Sigmoid colon (tissue), 4 donors: ENCODE measurements at regions not wholly inside any gene's neighbourhood (a gene's known extent, or its start where the extent isn't known, plus 50 kb on each side); places are given as distances from the start of the nearest gene placed in this dataset.

Experiments
- EP300 ChIP-seq, 4 donors: sonication (generic); formaldehyde crosslinking; IDR thresholded peaks; one replicate each; pipeline ENCODE4 v1.6.1; 2017; ENCODE audit warnings: antibody characterized with exemption in 4 of 4
- POLR2AphosphoS5 ChIP-seq, 4 donors: sonication (generic); formaldehyde crosslinking; IDR thresholded peaks; one replicate each; pipeline ENCODE4 v1.6.1; 2017; ENCODE audit warnings: antibody characterized with exemption in 4 of 4
- TF ChIP-seq, protein P1 (sequence below), 4 experiments: fragments of 450-650 bp in 3 of 4; fragments of 200-600 bp in 1 of 4; IDR thresholded peaks; one replicate each; pipeline ENCODE4 v1.5.1; 2016 to 2019; ENCODE audit warnings: antibody characterized with exemption in 4 of 4, mild to moderate bottlenecking in 3 of 4, moderate library complexity in 2 of 4

DNA sequence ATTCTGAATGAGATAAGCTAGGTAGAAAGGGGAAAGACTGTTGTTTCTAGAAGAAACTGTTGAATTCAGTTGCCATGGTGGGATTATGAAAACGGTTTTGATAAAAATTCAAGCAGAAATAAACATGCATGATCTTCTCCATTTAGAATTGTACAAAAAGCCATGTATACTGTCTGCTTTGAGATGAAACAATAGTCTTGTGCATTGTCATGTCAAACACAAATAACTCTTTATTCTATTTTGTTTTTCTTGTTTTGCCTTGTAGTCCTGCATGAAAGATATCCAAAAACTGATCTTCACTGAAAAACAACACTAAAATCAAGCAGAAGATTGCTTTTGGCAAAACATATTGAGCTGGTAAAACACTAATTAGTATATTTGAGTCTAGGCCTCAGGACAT is 659.9 kb downstream of the LTN1 start:
- TF ChIP-seq, protein P1, sequence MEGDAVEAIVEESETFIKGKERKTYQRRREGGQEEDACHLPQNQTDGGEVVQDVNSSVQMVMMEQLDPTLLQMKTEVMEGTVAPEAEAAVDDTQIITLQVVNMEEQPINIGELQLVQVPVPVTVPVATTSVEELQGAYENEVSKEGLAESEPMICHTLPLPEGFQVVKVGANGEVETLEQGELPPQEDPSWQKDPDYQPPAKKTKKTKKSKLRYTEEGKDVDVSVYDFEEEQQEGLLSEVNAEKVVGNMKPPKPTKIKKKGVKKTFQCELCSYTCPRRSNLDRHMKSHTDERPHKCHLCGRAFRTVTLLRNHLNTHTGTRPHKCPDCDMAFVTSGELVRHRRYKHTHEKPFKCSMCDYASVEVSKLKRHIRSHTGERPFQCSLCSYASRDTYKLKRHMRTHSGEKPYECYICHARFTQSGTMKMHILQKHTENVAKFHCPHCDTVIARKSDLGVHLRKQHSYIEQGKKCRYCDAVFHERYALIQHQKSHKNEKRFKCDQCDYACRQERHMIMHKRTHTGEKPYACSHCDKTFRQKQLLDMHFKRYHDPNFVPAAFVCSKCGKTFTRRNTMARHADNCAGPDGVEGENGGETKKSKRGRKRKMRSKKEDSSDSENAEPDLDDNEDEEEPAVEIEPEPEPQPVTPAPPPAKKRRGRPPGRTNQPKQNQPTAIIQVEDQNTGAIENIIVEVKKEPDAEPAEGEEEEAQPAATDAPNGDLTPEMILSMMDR (IDR thresholded peaks at IDR 0.05), result no peak
- TF ChIP-seq POLR2AphosphoS5 (IDR thresholded peaks at IDR 0.05) (no peak), EP300 (IDR thresholded peaks at IDR 0.05) (no peak)
